HEK293T (cell line): ENCODE measurements at regions not wholly inside any gene's neighbourhood (a gene's known extent, or its start where the extent isn't known, plus 50 kb on each side); places are given as distances from the start of the nearest gene placed in this dataset.

Experiments
- ARNT ChIP-seq: fragments of 450-650 bp; IDR thresholded peaks from 2 replicates; pipeline ENCODE4 v1.6.1; 2017; ENCODE audit warnings: mild to moderate bottlenecking
- BHLHE40 ChIP-seq: fragments of 450-650 bp; IDR thresholded peaks from 2 replicates; pipeline ENCODE4 v1.6.1; 2016; ENCODE audit warnings: mild to moderate bottlenecking, moderate library complexity, borderline replicate concordance
- ELF4 ChIP-seq: fragments of 450-650 bp; IDR thresholded peaks from 2 replicates; pipeline ENCODE4 v1.6.1; 2017; ENCODE audit warnings: antibody characterized with exemption
- FOXK2 ChIP-seq: fragments of 450-650 bp; IDR thresholded peaks from 2 replicates; pipeline ENCODE4 v1.6.1; 2016; ENCODE audit warnings: mild to moderate bottlenecking
- FOXM1 ChIP-seq: fragments of 450-650 bp; IDR thresholded peaks from 2 replicates; pipeline ENCODE4 v1.6.1; 2017; ENCODE audit warnings: mild to moderate bottlenecking, borderline replicate concordance
- HDGF ChIP-seq: fragments of 450-650 bp; IDR thresholded peaks from 2 replicates; pipeline ENCODE4 v1.6.1; 2017; ENCODE audit warnings: antibody characterized with exemption, borderline replicate concordance
- NFRKB ChIP-seq: fragments of 450-650 bp; IDR thresholded peaks from 2 replicates; pipeline ENCODE4 v1.6.1; 2016; ENCODE audit warnings: mild to moderate bottlenecking, moderate library complexity
- PKNOX1 ChIP-seq: fragments of 450-650 bp; IDR thresholded peaks from 2 replicates; pipeline ENCODE4 v1.6.1; 2016
- SP1 ChIP-seq: fragments of 450-650 bp; IDR thresholded peaks from 2 replicates; pipeline ENCODE4 v1.6.1; 2017
- SUZ12 ChIP-seq: fragments of 450-650 bp; IDR thresholded peaks from 2 replicates; pipeline ENCODE4 v1.6.1; 2016; ENCODE audit warnings: mild to moderate bottlenecking
- TARDBP ChIP-seq: fragments of 450-650 bp; IDR thresholded peaks from 2 replicates; pipeline ENCODE4 v1.6.1; 2016

- TF ChIP-seq NFRKB (no peak), FOXM1 (no peak), PKNOX1 (no peak), ELF4 (no peak), BHLHE40 (no peak), TARDBP (no peak), SUZ12 (no peak), ARNT (no peak), HDGF (no peak), FOXK2 (no peak), SP1 (no peak)
These were observed 235.0 kb upstream of the VLDLR start for GRCh38 chr9:2386566-2386965.
